ENCODE measurements at regions not wholly inside any gene's neighbourhood (a gene's known extent, or its start where the extent isn't known, plus 50 kb on each side); places are given as distances from the start of the nearest gene placed in this dataset.

DNA sequence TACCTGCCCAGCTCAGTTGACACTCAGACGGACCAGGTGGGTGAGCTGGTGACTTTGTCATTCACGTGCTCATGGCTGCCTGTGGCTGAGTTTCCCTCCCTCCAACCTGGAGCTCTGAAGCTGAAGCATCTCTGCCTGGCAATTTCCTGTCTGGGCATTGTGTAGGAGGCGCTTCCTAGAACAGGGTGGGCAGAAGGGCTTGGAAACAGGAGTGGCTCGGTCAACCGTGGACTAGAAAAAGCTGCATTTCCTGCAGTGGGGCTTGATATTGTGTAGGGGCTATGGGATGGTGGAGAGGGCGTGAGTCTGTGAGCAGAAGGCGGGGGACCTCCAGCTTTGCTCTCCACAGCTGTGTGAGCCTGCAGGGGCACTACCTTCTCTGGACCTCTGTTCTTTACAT lies 278.3 kb downstream of the TEX29 start:
- ChIA-PET POLR2A (no interaction called here), CTCF (no interaction called here)
- no peaks in the 10 kb centered on the region for H3K4me1 Mint-ChIP-seq
- H3K27me3 Mint-ChIP-seq, result no peaks in the 10 kb centered on the region
- ATAC-seq (ENCODE audit: low read depth) (no peak), DNase-seq (no peak)
- H3K9me3 Mint-ChIP-seq, result no peaks in the 10 kb centered on the region
- H3K36me3 Mint-ChIP-seq (ENCODE audit: low read depth), result no peaks in the 10 kb centered on the region
- H3K27ac Mint-ChIP-seq, result no peak overlapping the region
- TF ChIP-seq, protein P1, sequence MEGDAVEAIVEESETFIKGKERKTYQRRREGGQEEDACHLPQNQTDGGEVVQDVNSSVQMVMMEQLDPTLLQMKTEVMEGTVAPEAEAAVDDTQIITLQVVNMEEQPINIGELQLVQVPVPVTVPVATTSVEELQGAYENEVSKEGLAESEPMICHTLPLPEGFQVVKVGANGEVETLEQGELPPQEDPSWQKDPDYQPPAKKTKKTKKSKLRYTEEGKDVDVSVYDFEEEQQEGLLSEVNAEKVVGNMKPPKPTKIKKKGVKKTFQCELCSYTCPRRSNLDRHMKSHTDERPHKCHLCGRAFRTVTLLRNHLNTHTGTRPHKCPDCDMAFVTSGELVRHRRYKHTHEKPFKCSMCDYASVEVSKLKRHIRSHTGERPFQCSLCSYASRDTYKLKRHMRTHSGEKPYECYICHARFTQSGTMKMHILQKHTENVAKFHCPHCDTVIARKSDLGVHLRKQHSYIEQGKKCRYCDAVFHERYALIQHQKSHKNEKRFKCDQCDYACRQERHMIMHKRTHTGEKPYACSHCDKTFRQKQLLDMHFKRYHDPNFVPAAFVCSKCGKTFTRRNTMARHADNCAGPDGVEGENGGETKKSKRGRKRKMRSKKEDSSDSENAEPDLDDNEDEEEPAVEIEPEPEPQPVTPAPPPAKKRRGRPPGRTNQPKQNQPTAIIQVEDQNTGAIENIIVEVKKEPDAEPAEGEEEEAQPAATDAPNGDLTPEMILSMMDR (IDR thresholded peaks at IDR 0.05), result no peak
- intact Hi-C loops (cut with micrococcal nuclease), result no loop called here
- no peak overlapping the region for H3K4me3 Mint-ChIP-seq

DNA sequence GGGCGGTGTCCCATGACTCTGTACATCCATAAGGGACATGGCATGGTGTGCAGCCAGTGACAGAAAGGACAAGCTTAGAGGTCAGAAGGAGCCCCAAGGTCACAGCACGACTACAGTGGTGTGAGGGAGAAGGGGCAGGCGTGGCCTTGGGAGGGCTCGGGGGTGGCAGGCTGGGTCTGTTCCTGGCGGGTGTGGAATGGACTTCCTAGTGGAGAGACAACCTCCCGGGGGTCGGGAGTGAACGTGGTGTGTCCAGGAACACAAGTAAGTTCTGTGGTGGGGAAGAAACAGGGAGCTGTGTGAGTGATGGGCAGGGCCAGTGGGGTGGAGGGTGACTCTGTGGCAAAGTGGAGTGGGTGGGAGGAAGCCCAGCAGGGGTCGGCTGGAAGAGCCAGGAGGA lies 279.3 kb downstream of the TEX29 start:
- DNase-seq (no peak), ATAC-seq (ENCODE audit: low read depth) (no peak)
- intact Hi-C loops (cut with micrococcal nuclease), result no loop called here
- Mint-ChIP-seq H3K36me3 (ENCODE audit: low read depth) (no peaks in the 10 kb centered on the region), H3K4me1 (no peaks in the 10 kb centered on the region), H3K27ac (no peak overlapping the region), H3K27me3 (no peaks in the 10 kb centered on the region), H3K4me3 (no peak overlapping the region), H3K9me3 (no peaks in the 10 kb centered on the region)
- ChIA-PET POLR2A (no interaction called here), CTCF (no interaction called here)
- TF ChIP-seq, protein P1 (IDR thresholded peaks at IDR 0.05), result no peak

DNA sequence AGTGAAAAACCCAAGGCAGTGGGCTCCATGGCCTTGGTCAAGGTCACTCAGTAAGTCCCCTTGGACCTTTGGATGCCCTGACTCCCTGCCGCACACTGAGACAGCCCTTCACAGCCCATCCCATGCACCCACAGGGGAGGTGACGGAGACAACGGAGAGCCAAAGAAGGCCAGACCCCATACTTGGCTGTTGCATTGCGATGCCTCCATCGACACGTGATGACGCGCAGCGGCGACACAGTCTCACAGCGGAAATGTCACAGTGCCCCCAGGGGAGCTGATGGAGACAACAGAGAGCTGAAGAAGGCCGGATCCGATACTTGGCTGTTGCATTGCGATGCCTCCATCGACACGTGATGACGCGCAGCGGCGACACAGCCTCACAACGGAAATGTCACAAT lies 282.4 kb downstream of the TEX29 start:
- H3K4me1 Mint-ChIP-seq, result no peaks in the 10 kb centered on the region
- no peaks in the 10 kb centered on the region for H3K9me3 Mint-ChIP-seq
- ATAC-seq (ENCODE audit: low read depth), result no peak
- ChIA-PET CTCF (no interaction called here), POLR2A (no interaction called here)
- no peaks in the 10 kb centered on the region for H3K36me3 Mint-ChIP-seq (ENCODE audit: low read depth)
- no peaks in the 10 kb centered on the region for H3K27me3 Mint-ChIP-seq
- TF ChIP-seq, protein P1 (IDR thresholded peaks at IDR 0.05), result no peak
- intact Hi-C loops (cut with micrococcal nuclease), result no loop called here
- H3K4me3 Mint-ChIP-seq, result no peak overlapping the region
- no peak overlapping the region for H3K27ac Mint-ChIP-seq
- DNase-seq, result no peak

DNA sequence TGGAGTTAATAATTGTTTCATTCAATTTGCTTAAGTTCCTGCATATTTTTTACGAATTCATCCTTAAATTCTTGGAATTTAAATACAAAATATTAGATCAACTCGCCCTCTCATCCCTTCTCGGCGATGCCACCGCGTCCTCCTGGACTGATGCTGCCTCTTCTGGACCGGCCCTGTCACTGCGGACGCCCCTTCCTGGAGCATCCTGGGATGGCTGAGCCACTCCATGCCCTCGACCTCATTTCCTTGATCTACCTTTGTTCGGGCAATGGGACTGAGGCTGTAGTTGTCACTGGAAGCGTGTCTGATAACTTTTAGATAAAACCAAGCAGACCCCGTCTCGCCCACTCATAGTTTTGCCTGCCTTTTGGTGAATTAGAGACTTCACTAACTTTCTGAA lies 283.7 kb downstream of the TEX29 start:
- H3K4me3 Mint-ChIP-seq, result no peak overlapping the region

DNA sequence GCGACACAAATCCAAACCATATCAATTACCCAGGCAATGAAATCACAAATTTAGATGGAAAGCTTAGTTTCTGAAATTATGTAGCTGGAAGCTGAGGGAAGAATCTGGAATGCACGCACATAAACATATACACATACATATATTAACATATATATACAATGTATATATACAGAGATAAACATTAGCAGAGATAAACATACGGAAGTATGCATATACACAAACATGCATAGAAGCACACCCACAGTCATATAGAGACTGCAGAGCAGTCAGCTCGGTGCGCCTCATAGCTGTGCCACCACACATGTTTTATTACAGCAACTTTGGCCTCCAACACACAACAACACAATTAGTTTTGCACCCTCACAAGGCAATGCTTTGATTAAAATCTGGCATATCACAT lies 288.1 kb downstream of the TEX29 start:
- TF ChIP-seq, protein P1 (IDR thresholded peaks at IDR 0.05), result no peak
- ChIA-PET POLR2A (no interaction called here), CTCF (no interaction called here)
- intact Hi-C loops (cut with micrococcal nuclease), result no loop called here
- no peak overlapping the region for H3K27ac Mint-ChIP-seq
- ATAC-seq (ENCODE audit: low read depth) (no peak), DNase-seq (no peak)
- no peak overlapping the region for H3K4me3 Mint-ChIP-seq
- no peaks in the 10 kb centered on the region for H3K36me3 Mint-ChIP-seq (ENCODE audit: low read depth)
- H3K27me3 Mint-ChIP-seq, result no peaks in the 10 kb centered on the region
- H3K9me3 Mint-ChIP-seq, result no peaks in the 10 kb centered on the region
- no peaks in the 10 kb centered on the region for H3K4me1 Mint-ChIP-seq

More for the DNA sequence above, 283.7 kb downstream of the TEX29 start:
- no peaks in the 10 kb centered on the region for H3K36me3 Mint-ChIP-seq (ENCODE audit: low read depth)
- DNase-seq (no peak), ATAC-seq (ENCODE audit: low read depth) (no peak)
- H3K4me1 Mint-ChIP-seq, result no peaks in the 10 kb centered on the region
- TF ChIP-seq, protein P1 (IDR thresholded peaks at IDR 0.05), result no peak
- ChIA-PET POLR2A (no interaction called here), CTCF (no interaction called here)
- intact Hi-C loops (cut with micrococcal nuclease), result no loop called here
- H3K27ac Mint-ChIP-seq, result no peak overlapping the region
- H3K9me3 Mint-ChIP-seq, result no peaks in the 10 kb centered on the region
- H3K27me3 Mint-ChIP-seq, result no peaks in the 10 kb centered on the region
